ENCODE measurements at regions not wholly inside any gene's neighbourhood (a gene's known extent, or its start where the extent isn't known, plus 50 kb on each side); places are given as distances from the start of the nearest gene placed in this dataset.
"Not testable (repeated sequence)": the region's sequence is repeated elsewhere in the genome, so short reads cannot be mapped to it uniquely, and the experiment has no call there.

GRCh38 chr12:17108877-17109541 lies 503.0 kb upstream of the LMO3 start:
- DNase-seq (ENCODE audit: low spot score): no peak

DNA sequence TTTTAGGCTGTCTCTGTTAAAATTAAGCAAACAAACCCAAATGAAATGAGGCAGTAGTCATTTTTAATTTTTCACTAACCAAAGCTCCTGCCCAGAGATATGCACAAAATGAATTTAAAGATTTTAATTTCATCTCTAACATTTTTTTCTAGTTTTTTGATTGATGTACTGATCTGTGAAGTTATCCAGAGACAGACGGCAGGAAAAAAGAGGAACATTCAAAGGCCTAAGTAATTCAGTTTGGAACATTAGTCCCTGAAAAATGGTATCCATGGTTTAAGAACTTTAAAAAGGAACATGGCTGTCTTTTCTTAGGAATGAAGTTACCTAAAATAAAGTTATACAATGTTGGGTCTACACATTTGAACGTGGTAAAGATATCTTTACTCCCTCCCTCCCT lies 498.8 kb upstream of the LMO3 start:
- DNase-seq (ENCODE audit: low spot score): no peak

- DNase-seq (ENCODE audit: low spot score): no peak
Measured at GRCh38 chr12:17097674-17098073, 491.7 kb upstream of the LMO3 start.

- no peak for DNase-seq (ENCODE audit: low spot score)
Measured at GRCh38 chr12:17084831-17085230, 478.9 kb upstream of the LMO3 start.

DNA sequence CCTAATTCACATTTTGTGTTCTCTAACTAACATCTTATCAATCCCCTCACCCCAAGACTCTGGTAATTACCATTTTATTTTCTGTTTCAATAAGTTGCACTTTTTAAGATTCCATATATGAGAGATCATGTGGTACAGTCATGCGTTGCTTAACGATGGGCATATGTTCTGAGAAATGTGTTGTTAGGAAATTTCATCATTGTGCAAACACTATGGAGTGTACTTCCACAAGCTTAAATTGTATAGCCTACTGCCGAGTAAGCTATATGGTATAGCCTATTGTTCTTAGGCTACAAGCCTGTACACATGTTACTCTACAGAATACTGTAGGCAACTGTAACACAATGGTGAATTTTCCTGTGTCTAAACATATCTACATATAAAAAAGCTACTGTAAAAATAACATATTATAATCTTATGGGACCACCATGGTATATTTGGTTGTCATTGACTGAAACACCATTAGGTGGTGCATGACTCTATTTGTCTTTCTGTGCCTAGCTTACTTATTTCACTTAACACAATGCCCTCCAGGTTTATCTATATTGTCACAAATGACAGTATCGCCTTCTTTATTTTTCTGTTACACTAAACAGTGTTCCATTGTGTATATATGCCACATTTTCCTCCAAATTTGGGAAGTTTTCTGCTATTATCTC lies 473.4 kb upstream of the LMO3 start:
- peak; percentile 4 for DNase-seq (ENCODE audit: low spot score)

GRCh38 chr12:17077594-17077993 lies 471.6 kb upstream of the LMO3 start:
- DNase-seq (ENCODE audit: low spot score): no peak

GRCh38 chr12:17076811-17077210 lies 470.8 kb upstream of the LMO3 start:
- DNase-seq (ENCODE audit: low spot score): no peak

DNA sequence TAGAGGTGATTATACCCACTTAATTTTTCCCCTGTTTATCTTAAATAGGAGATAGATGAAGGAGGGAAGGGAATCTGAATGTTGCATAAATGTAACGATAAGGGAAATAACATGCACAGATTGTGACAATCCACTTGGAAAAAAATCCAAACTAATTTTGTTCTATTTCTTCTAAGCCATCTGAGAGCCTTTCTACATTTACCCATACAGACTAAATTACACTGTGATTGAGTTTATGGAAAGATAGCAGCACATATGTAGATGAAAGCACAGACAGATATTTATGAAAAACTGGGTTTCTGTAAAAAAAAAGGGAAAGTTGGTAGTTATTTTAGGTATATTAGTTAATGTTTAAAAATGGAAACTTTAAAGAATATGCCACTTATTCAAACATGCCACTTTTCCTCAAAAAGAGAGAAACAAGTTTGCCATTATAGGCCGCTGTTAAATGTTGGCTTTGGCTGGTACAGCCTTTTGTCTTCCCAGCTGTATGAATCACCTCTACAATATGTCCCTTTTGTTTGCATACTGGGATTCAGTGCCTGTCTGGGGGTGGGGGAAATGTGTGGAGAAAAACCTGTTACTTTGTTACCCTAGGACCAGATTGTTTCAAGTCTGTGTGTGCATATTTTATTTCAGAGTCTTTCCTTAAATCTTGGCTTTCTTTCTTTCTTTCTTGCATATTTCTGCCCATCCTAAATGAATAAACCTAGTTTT lies 470.2 kb upstream of the LMO3 start:
- no peak for DNase-seq (ENCODE audit: low spot score)

DNA sequence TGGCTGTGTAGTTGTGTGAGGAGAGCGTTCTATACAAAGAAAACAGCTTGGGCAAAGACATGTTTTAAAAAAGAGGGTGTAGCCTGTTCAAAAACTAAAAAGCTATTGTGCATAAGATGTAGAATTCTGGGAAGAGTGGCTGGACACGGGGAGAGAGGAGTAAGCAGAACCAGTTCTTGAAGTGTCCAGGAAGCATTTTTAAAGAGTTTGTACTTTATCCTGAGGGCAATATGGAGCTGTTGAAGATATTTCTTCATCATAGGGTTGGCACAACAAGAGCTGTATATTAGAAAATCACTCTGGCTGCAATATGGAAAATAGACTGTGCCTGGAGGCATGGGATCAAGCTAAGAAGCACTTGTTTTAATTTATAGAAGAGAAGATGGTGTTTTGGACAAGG lies 458.9 kb upstream of the LMO3 start:
- DNase-seq (ENCODE audit: low spot score): no peak

DNA sequence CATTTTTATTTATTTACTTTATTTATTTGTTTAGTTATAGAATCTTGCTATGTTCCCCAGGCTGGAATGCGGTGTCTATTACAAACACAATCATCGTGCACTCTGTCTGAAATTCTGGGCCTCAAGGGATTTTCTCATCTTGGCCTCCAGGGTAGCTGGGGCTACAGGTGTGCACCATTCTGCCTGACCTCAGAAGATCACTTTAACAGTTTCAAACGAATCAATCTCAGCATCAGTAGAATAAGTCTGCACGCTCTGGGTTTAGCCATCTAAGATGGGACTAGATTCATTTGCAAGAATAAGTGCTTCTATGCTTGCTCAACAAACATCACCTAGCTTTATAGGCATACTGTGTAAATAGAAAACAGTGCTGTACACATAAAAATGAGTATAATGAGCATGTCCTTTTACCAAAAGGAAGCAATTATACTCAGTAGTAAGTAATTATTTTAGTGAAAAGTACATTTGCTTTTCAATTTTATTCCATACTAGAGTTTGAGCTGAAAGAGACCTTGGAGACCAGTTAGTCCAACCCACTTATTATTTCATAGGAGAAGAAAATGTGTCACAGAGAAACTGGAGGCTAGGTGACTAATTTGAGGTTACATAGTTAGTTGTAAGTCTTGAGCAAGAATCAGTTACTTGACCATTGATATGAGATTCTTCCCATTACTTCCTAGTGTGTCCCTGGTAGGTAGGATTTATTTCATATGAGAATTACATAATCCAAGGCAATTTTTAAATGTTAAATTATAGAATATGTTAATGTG lies 456.5 kb upstream of the LMO3 start:
- DNase-seq (ENCODE audit: low spot score): no peak

DNA sequence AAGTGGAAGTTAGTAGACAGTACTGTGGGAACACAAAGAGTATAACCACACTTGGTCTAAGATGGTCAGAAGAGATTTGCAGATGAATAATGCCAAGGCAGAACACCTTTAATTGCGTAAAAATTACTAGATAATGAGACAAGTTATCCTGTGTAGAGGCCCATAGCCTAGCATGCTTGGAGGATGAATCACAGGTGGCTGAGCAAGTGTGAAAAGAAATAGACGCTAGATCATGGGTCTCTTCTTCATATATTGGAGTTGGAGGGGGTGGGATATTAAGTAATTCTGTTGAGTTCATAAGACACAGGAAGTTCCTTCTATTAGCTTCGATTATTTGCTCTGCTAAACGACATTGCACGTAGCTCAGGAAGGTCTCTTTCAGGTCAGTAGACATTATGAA lies 454.3 kb upstream of the LMO3 start:
- DNase-seq (ENCODE audit: low spot score): no peak

- DNase-seq (ENCODE audit: low spot score): no peak
Measured at GRCh38 chr12:17056546-17056945, 450.6 kb upstream of the LMO3 start.

DNA sequence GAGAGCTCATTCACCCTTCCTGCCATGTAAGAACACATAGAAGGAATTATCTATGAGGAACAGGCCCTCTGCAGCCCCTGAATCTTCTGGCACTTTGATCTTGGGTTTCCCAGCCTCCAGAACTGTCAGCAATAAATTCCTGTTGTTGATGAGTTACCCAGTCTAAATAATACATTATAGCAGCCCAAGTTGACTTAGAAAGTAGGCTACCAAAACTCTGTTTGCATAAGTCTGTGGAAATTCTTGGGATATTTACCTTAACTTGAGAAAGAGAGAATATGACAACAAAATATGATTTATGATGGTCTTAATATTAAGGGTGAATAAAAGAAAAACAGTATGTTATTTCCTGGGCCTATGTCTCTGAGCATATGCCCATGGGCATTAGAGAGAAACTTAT lies 433.0 kb upstream of the LMO3 start:
- no peak for DNase-seq (ENCODE audit: low spot score)

DNA sequence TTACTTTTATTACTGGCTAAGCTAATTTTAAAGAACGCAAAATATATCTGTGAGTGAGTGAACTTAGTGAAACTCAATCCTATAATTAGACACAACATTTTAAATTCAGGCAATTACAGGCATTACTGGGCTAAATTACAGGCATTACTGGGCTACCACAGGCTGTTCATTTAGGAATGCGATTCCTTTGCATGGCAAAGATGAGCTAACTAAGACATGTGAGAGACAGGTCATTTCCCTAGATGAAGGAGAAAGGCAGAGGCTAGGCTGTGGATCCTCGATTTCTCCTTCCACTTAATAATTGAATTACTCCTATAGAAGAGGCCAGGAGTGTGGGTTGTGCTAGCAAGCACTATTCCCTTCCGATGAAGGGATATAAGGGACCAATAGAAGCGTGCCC lies 429.4 kb upstream of the LMO3 start:
- DNase-seq (ENCODE audit: low spot score): no peak

DNA sequence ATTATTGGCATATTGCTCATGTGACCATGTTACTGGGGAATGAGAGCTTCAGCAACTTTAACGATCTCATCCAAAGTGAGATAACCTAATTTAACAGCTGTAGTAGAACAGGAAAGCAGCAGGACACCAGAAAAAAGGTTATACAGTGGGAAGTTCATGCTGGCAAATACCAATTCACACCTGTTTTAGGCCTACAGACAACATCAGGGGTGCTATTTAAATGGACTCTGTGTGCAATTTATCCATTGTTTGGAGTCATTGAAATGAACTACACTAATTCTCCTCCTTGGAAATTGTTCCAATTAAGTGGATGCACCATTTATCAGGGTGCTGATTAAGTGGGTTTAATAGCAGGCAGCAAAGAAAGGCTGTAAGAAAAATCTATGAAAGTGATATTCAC lies 424.4 kb upstream of the LMO3 start:
- DNase-seq (ENCODE audit: low spot score): no peak

- DNase-seq (ENCODE audit: low spot score): no peak
Measured at GRCh38 chr12:17028348-17028747, 422.4 kb upstream of the LMO3 start.

DNA sequence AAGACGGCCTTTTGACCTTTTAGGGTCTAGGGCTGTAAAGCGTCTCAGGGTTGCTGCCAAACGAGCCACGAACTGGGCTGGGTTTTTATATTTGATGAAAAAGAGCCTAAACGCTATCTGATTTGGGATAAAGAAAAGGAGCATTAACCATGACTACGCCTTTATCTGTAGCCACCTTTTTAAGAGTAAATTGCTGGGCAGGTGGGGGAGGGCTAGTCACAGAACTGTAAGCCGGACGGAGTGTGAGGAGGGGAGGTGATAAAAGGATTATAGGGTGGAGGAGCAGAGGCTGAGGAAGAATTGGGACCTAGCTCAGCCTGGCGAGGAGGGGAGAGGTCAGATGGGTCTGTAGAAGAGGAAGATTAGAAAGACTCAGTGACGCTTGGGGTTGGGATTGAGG lies 419.5 kb upstream of the LMO3 start:
- not testable (repeated sequence) for DNase-seq (ENCODE audit: low spot score)

GRCh38 chr12:17020765-17021164 lies 414.8 kb upstream of the LMO3 start:
- DNase-seq (ENCODE audit: low spot score): no peak

DNA sequence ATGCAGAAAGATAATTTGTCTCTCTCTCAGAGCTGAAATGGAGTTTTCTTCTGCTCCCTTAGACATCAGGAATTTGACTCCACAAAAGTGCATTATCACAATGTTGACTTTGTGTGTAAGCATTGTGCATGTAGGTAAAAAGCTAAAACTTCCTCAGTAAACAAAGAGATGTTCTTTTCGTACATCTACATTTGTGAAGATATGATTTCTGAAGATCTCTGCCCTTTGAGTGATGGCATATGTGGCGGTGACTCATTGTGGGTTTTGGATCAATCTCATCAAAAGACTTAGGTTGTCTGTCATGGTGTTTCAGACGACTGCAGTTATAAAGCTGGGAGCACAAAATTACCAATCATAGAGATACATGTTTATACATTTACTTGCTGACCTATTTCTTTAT lies 411.4 kb upstream of the LMO3 start:
- no peak for DNase-seq (ENCODE audit: low spot score)

DNA sequence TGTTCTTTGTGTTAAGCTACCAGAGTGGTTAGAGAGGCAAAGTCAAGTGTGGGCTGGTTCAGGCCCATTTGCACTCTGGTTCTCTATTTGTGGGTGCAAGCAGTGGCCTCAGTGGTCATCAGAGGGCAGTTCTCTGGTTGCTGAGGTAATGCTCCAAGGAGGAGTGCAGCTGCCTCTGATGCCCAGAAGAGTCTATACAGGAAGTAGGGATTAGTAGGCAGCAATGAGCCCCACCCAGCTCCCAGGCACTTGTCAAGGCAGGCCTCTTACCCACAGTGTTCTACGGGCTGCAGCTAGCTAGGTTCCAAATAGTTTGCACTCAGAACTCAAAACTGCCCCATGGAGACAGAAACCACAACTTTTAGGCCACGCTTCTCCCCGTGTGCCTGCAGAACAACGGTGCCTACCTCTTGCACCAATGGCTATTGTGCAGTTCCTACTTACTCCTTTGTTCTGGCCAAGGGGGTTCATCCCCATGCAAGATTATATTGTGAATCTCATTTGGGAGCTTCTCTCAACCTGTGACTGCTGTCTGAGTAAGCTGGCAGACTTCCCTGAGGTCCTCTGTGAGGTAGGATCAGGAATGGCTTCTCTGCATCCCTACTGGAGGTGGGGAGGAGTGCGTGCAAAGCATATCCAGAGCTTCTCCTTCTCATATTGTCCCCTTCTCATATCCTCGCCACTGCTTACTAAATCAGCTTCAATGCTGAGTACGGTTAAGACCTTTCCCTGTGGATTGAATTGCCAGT lies 410.3 kb upstream of the LMO3 start:
- DNase-seq (ENCODE audit: low spot score): no peak

DNA sequence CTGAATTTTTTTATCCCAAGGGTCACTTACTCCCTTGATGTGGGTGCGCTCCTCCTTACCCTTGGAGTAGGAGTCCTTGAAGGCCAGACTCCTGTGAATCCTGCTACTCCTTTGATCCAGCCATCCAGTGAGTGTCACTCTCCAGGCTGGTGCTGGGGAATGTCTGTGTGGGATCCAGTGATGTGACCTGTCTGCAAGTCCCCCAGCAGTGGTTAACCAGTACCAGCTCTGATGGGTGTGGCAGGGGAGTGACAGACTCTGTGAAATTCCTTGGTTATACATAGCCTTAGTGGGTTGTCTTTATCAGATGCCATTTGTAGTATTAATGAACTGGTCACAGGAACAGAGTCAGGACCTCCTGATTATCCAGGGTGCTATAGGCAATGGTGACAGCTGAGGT lies 409.5 kb upstream of the LMO3 start:
- DNase-seq (ENCODE audit: low spot score): no peak
